ENCODE measurements at regions not wholly inside any gene's neighbourhood (a gene's known extent, or its start where the extent isn't known, plus 50 kb on each side); places are given as distances from the start of the nearest gene placed in this dataset.

DNA sequence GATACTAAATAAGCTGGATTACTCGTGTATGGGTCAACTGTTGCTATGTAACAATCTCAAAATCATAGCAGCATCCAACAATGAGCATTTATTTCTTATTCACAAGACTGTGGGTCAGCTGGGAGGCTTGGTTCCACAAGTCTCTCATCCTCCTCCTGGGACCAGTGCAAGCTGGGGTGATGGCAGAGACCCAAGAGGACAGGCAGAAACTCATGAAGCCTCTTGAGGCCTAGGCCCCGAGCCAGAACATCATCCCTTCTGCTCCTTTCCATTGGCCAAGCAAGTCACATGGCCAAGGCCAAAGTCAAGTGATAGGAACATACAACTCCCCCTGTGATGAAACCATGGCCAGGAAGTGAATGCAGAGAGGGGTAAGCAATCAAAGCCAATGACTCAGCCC is 422.1 kb downstream of the BCOR start:
- BruUV-seq (replicated peaks): no TSS peak
- no peak overlapping the region for H3K4me3 Mint-ChIP-seq (ENCODE audit: low read depth, unreplicated experiment)
- no peaks in the 10 kb centered on the region for H3K36me3 Mint-ChIP-seq (ENCODE audit: insufficient read depth, unreplicated experiment)
- DNase-seq: no peak
- CTCF ChIA-PET: interaction anchor here (0.6 kb wide), 1 partner anchor 351 kb away, joined by 5 read pairs; no protein-coding TSS in a partner anchor
- no peaks in the 10 kb centered on the region for H3K4me1 Mint-ChIP-seq (ENCODE audit: low read depth, unreplicated experiment)
- no peak overlapping the region for H3K27ac Mint-ChIP-seq (ENCODE audit: unreplicated experiment)
- peaks cover 38% of the 10 kb centered on the region for H3K27me3 Mint-ChIP-seq (ENCODE audit: unreplicated experiment)
- H3K9me3 Mint-ChIP-seq (ENCODE audit: low read depth, unreplicated experiment): no peaks in the 10 kb centered on the region
- intact Hi-C loops (cut with micrococcal nuclease; ENCODE audit: unreplicated experiment): no loop called here
- no peak for TF ChIP-seq CTCF (IDR thresholded peaks at IDR 0.05; ENCODE audit: unreplicated experiment)

DNA sequence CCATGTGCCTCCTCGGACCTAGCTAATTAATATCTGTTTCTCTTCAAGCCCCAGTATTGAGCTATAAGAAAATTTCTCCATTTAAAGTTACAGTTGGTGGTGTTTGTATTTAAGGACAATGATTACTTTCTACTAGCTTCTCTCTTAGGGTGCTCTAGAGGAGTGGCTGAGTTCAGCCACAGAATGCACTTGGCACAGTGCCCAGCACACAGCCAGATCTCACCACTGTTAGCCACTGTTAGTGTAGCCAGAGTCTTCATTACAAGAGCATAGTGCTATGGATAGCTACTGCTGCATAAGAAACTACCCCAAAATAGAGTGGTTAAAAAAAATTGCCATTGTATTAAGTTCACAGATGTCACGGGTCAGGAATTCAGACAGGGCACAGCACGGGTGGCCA is 421.3 kb downstream of the BCOR start:
- Mint-ChIP-seq H3K27me3 (ENCODE audit: unreplicated experiment) (peaks cover 41% of the 10 kb centered on the region), H3K4me3 (ENCODE audit: low read depth, unreplicated experiment) (no peak overlapping the region), H3K9me3 (ENCODE audit: low read depth, unreplicated experiment) (no peaks in the 10 kb centered on the region), H3K4me1 (ENCODE audit: low read depth, unreplicated experiment) (no peaks in the 10 kb centered on the region), H3K36me3 (ENCODE audit: insufficient read depth, unreplicated experiment) (no peaks in the 10 kb centered on the region), H3K27ac (ENCODE audit: unreplicated experiment) (no peak overlapping the region)
- CTCF ChIA-PET: interaction anchor here (0.5 kb wide), 1 partner anchor 155 kb away, joined by 3 read pairs; no protein-coding TSS in a partner anchor
- intact Hi-C loops (cut with micrococcal nuclease; ENCODE audit: unreplicated experiment): no loop called here
- BruUV-seq (replicated peaks): no TSS peak
- no peak for DNase-seq
- no peak for TF ChIP-seq CTCF (IDR thresholded peaks at IDR 0.05; ENCODE audit: unreplicated experiment)

DNA sequence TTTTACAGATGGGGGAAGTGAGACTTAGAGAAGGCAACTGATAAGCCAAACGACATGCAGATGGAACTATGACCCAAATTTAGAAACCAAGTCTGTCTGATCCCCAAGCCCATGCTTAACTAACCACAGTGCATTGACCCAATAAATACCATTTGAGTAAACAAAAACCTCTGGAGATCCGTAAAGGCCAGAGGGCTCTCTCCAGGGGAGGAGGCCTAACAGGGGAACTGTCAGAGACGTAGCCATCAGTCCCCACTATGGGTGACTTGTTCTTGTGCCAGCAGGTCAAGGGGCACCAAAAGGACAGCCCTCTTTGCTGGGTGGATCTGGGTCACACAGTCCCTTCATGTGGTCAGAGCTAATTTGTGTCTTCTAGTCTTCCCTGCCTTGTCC is 420.2 kb downstream of the BCOR start:
- no peak for DNase-seq
- Mint-ChIP-seq H3K4me3 (ENCODE audit: low read depth, unreplicated experiment) (no peak overlapping the region), H3K9me3 (ENCODE audit: low read depth, unreplicated experiment) (no peaks in the 10 kb centered on the region), H3K27ac (ENCODE audit: unreplicated experiment) (no peak overlapping the region), H3K4me1 (ENCODE audit: low read depth, unreplicated experiment) (no peaks in the 10 kb centered on the region), H3K27me3 (ENCODE audit: unreplicated experiment) (peaks cover 31% of the 10 kb centered on the region), H3K36me3 (ENCODE audit: insufficient read depth, unreplicated experiment) (no peaks in the 10 kb centered on the region)
- CTCF ChIA-PET: no interaction called here
- intact Hi-C loops (cut with micrococcal nuclease; ENCODE audit: unreplicated experiment): no loop called here
- no TSS peak for BruUV-seq (replicated peaks)
- TF ChIP-seq CTCF (IDR thresholded peaks at IDR 0.05; ENCODE audit: unreplicated experiment): no peak

GRCh38 chrX:39677978-39678791 is 419.6 kb downstream of the BCOR start:
- Mint-ChIP-seq H3K27ac (ENCODE audit: unreplicated experiment) (no peak overlapping the region), H3K27me3 (ENCODE audit: unreplicated experiment) (peaks cover 25% of the 10 kb centered on the region), H3K4me1 (ENCODE audit: low read depth, unreplicated experiment) (no peaks in the 10 kb centered on the region), H3K4me3 (ENCODE audit: low read depth, unreplicated experiment) (no peak overlapping the region), H3K36me3 (ENCODE audit: insufficient read depth, unreplicated experiment) (no peaks in the 10 kb centered on the region), H3K9me3 (ENCODE audit: low read depth, unreplicated experiment) (no peaks in the 10 kb centered on the region)
- no peak for TF ChIP-seq CTCF (IDR thresholded peaks at IDR 0.05; ENCODE audit: unreplicated experiment)
- CTCF ChIA-PET: no interaction called here
- intact Hi-C loops (cut with micrococcal nuclease; ENCODE audit: unreplicated experiment): no loop called here
- DNase-seq: no peak
- no TSS peak for BruUV-seq (replicated peaks)

Data from Calu3 (cell line).